ENCODE measurements at regions not wholly inside any gene's neighbourhood (a gene's known extent, or its start where the extent isn't known, plus 50 kb on each side); places are given as distances from the start of the nearest gene placed in this dataset.

DNA sequence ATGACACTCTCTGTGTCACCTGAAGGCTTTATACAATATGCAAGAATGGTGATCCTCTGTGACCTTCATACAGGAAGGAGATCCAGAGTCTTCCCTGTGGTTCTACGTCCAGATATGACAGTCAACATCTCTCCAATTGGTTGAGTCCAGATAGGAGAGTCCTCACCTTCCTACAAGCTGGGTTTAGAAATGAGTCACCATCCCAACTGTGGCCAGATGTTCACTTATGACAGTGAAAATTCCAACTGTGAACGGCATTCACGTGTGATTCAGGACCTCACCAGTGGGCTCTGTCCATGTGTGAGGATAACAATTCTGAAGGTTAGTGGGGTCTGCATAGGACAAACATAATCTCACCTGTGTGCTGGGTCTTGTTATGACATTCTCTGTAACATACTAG is 52.5 kb upstream of the ZNF728 start:
- TF ChIP-seq, protein P1, sequence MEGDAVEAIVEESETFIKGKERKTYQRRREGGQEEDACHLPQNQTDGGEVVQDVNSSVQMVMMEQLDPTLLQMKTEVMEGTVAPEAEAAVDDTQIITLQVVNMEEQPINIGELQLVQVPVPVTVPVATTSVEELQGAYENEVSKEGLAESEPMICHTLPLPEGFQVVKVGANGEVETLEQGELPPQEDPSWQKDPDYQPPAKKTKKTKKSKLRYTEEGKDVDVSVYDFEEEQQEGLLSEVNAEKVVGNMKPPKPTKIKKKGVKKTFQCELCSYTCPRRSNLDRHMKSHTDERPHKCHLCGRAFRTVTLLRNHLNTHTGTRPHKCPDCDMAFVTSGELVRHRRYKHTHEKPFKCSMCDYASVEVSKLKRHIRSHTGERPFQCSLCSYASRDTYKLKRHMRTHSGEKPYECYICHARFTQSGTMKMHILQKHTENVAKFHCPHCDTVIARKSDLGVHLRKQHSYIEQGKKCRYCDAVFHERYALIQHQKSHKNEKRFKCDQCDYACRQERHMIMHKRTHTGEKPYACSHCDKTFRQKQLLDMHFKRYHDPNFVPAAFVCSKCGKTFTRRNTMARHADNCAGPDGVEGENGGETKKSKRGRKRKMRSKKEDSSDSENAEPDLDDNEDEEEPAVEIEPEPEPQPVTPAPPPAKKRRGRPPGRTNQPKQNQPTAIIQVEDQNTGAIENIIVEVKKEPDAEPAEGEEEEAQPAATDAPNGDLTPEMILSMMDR (IDR thresholded peaks at IDR 0.05; ENCODE audit: unreplicated experiment): no peak
- no peak overlapping the region for H3K27ac Mint-ChIP-seq (ENCODE audit: unreplicated experiment)
- DNase-seq (ENCODE audit: low spot score): no peak
- H3K27me3 Mint-ChIP-seq (ENCODE audit: unreplicated experiment): peaks cover 17% of the 10 kb centered on the region
- H3K4me3 Mint-ChIP-seq (ENCODE audit: unreplicated experiment): no peak overlapping the region
- H3K4me1 Mint-ChIP-seq (ENCODE audit: unreplicated experiment): no peaks in the 10 kb centered on the region
- H3K9me3 Mint-ChIP-seq (ENCODE audit: unreplicated experiment): peaks cover 49% of the 10 kb centered on the region
- H3K36me3 Mint-ChIP-seq (ENCODE audit: low read depth, unreplicated experiment): peaks cover 13% of the 10 kb centered on the region

- no peak for DNase-seq (ENCODE audit: low spot score)
- H3K9me3 Mint-ChIP-seq (ENCODE audit: unreplicated experiment): peaks cover 43% of the 10 kb centered on the region
- peaks cover 12% of the 10 kb centered on the region for H3K27me3 Mint-ChIP-seq (ENCODE audit: unreplicated experiment)
- no peaks in the 10 kb centered on the region for H3K4me1 Mint-ChIP-seq (ENCODE audit: unreplicated experiment)
- peaks cover 3% of the 10 kb centered on the region for H3K36me3 Mint-ChIP-seq (ENCODE audit: low read depth, unreplicated experiment)
- H3K4me3 Mint-ChIP-seq (ENCODE audit: unreplicated experiment): no peak overlapping the region
- no peak overlapping the region for H3K27ac Mint-ChIP-seq (ENCODE audit: unreplicated experiment)
- TF ChIP-seq, protein P1 (IDR thresholded peaks at IDR 0.05; ENCODE audit: unreplicated experiment): no peak
Observed at GRCh38 chr19:23054456-23054855, 51.5 kb upstream of the ZNF728 start.

All from endothelial cell (in vitro differentiated cells).